HG03460 (cell line): ENCODE measurements at regions not wholly inside any gene's neighbourhood (a gene's known extent, or its start where the extent isn't known, plus 50 kb on each side); places are given as distances from the start of the nearest gene placed in this dataset.
A peak's percentile ranks its signal among the peaks of the same experiment; 100 is the strongest.
"Not testable (repeated sequence)": the region's sequence is repeated elsewhere in the genome, so short reads cannot be mapped to it uniquely, and the experiment has no call there.

ENCODE experiments used
- ATAC-seq: cut with Tn5 transposase; IDR thresholded peaks from one replicate; pipeline ENCODE4 v1.9.1; 2021; ENCODE audit not compliant: unreplicated experiment

GRCh38 chr1:219074084-219074728, 99.5 kb upstream of the LYPLAL1 start:
- ATAC-seq, result no peak

GRCh38 chr1:219075121-219075879, 98.4 kb upstream of the LYPLAL1 start:
- ATAC-seq, result no peak

- no peak for ATAC-seq
Measured at GRCh38 chr1:219076326-219076937, 97.2 kb upstream of the LYPLAL1 start.

- not testable (repeated sequence) for ATAC-seq
Measured at GRCh38 chr1:219077767-219078166, 95.9 kb upstream of the LYPLAL1 start.

- peak; percentile 69 for ATAC-seq
Measured at GRCh38 chr1:219081943-219082925, 91.4 kb upstream of the LYPLAL1 start.

- ATAC-seq, result no peak
Measured at GRCh38 chr1:219083631-219084030, 90.0 kb upstream of the LYPLAL1 start.

- no peak for ATAC-seq
Measured at GRCh38 chr1:219085082-219085481, 88.6 kb upstream of the LYPLAL1 start.

GRCh38 chr1:219085988-219086387, 87.7 kb upstream of the LYPLAL1 start:
- ATAC-seq, result no peak

- ATAC-seq, result no peak
Measured at GRCh38 chr1:219086956-219087469, 86.7 kb upstream of the LYPLAL1 start.

GRCh38 chr1:219088778-219089557, 84.7 kb upstream of the LYPLAL1 start:
- peak; percentile 91 for ATAC-seq

GRCh38 chr1:219090607-219091006, 83.1 kb upstream of the LYPLAL1 start:
- ATAC-seq, result peak; percentile 63

GRCh38 chr1:219092206-219092605, 81.5 kb upstream of the LYPLAL1 start:
- ATAC-seq, result no peak

GRCh38 chr1:219099307-219099706, 74.4 kb upstream of the LYPLAL1 start:
- no peak for ATAC-seq

- no peak for ATAC-seq
Measured at GRCh38 chr1:219100059-219100458, 73.6 kb upstream of the LYPLAL1 start.

GRCh38 chr1:219102466-219102865, 71.2 kb upstream of the LYPLAL1 start:
- not testable (repeated sequence) for ATAC-seq

GRCh38 chr1:219105893-219106292, 67.8 kb upstream of the LYPLAL1 start:
- no peak for ATAC-seq

- no peak for ATAC-seq
Measured at GRCh38 chr1:219109424-219110018, 64.2 kb upstream of the LYPLAL1 start.

- ATAC-seq, result no peak
Measured at GRCh38 chr1:219113261-219113660, 60.4 kb upstream of the LYPLAL1 start.

- ATAC-seq, result no peak
Measured at GRCh38 chr1:219114014-219114413, 59.7 kb upstream of the LYPLAL1 start.

GRCh38 chr1:219119839-219120238, 53.8 kb upstream of the LYPLAL1 start:
- ATAC-seq, result no peak
